C4-2B (cell line): ENCODE measurements at regions not wholly inside any gene's neighbourhood (a gene's known extent, or its start where the extent isn't known, plus 50 kb on each side); places are given as distances from the start of the nearest gene placed in this dataset.

ENCODE experiments used
- ZFX ChIP-seq: fragments of 450-650 bp; IDR thresholded peaks from 2 replicates; pipeline ENCODE4 v1.6.1; 2017
- TF ChIP-seq, protein P1 (sequence below): fragments of 450-650 bp; conservative IDR thresholded peaks from 2 replicates; pipeline ENCODE4 v1.5.1; 2017; ENCODE audit warnings: mild to moderate bottlenecking

DNA sequence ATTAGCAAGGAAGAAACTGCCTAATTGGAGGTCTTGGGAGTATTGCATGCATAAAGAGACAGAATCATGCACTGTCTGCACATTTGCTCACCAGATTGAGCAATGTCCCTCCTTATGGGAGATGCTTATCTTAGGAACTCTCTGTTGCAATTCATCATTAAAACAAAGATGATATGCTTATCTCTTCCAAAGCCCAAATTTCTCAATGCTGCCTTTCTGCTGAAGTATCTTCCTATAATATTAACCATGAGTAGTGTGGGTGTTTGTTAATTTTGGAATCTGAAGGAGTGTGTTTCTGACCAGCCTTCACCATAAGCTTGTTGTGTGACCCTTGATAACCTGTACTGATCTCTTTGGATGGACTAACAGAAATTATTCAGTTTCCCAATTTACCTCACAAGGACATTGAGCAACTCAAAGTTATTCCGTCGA lies 1257.6 kb upstream of the FLRT2 start:
- TF ChIP-seq, protein P1, sequence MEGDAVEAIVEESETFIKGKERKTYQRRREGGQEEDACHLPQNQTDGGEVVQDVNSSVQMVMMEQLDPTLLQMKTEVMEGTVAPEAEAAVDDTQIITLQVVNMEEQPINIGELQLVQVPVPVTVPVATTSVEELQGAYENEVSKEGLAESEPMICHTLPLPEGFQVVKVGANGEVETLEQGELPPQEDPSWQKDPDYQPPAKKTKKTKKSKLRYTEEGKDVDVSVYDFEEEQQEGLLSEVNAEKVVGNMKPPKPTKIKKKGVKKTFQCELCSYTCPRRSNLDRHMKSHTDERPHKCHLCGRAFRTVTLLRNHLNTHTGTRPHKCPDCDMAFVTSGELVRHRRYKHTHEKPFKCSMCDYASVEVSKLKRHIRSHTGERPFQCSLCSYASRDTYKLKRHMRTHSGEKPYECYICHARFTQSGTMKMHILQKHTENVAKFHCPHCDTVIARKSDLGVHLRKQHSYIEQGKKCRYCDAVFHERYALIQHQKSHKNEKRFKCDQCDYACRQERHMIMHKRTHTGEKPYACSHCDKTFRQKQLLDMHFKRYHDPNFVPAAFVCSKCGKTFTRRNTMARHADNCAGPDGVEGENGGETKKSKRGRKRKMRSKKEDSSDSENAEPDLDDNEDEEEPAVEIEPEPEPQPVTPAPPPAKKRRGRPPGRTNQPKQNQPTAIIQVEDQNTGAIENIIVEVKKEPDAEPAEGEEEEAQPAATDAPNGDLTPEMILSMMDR = no peak
- TF ChIP-seq ZFX = no peak
